A549 (cell line): ENCODE measurements at regions not wholly inside any gene's neighbourhood (a gene's known extent, or its start where the extent isn't known, plus 50 kb on each side); places are given as distances from the start of the nearest gene placed in this dataset.

Source experiments
- ATAC-seq, 2 experiments: fragments of 200-7000 bp in 1 of 2; fragments of >200 bp in 1 of 2; cut with Nextera tagmentation in 1 of 2; cut with Tn5 transposase in 1 of 2; 3 replicates each; pipeline versions ENCODE4 v1.8.0 to v1.9.1; 2018 to 2020; ENCODE audit warnings: mild to moderate bottlenecking in 1 of 2, moderate library complexity in 1 of 2
- CTCF ChIA-PET: fragments of 300-600 bp; sonication (Branson Sonifier 250); formaldehyde crosslinking; extraction: SDS; loops from one replicate; lab custom pipeline; 2021; ENCODE audit warnings: antibody characterized with exemption, inconsistent platforms; lab: Yijun Ruan, JAX
- POLR2A ChIA-PET: fragments of 350-600 bp; formaldehyde crosslinking; extraction: SDS; loops from one replicate; lab custom pipeline; 2021; ENCODE audit warnings: antibody characterized with exemption, inconsistent platforms; lab: Yijun Ruan, JAX
- DNase-seq, 2 experiments: peaks; one replicate each; pipeline versions ENCODE4 v3.0.0 to v3.0.0-alpha.2; 2011 to 2016; ENCODE audit warnings: low read depth in 1 of 2, low spot score in 1 of 2
- FAIRE-seq: peaks from 2 replicates; lab custom pipeline; 2011; peaks lifted over from hg19 to GRCh38; lab: Jason Lieb, UNC
- H3K27ac ChIP-seq, 2 experiments: fragments of >200 bp; sonication (Bioruptor Twin); formaldehyde crosslinking; 3 replicates each; pipeline ENCODE4 v1.5.1; 2016 to 2017
- H3K4me1 ChIP-seq: fragments of >200 bp; sonication (Bioruptor Twin); formaldehyde crosslinking; 3 replicates; pipeline ENCODE4 v1.6.1; 2016
- H3K4me2 ChIP-seq: fragments of >200 bp; sonication (Bioruptor Twin); formaldehyde crosslinking; 3 replicates; pipeline ENCODE4 v1.6.1; 2016
- H3K4me3 ChIP-seq: fragments of >200 bp; sonication (Bioruptor Twin); formaldehyde crosslinking; 3 replicates; pipeline ENCODE4 v1.5.1; 2016
- H3K9me3 ChIP-seq: fragments of >200 bp; sonication (Bioruptor Twin); formaldehyde crosslinking; 3 replicates; pipeline ENCODE4 v1.6.1; 2016
- ATOH8 ChIP-seq: fragments of 250-450 bp; sonication (Bioruptor Pico); IDR thresholded peaks from 2 replicates; pipeline ENCODE4 v1.5.0; 2020; ENCODE audit warnings: low read depth, mild to moderate bottlenecking, moderate library complexity
- BHLHE40 ChIP-seq: IDR thresholded peaks from 2 replicates; pipeline ENCODE4 v1.6.1; 2012; ENCODE audit warnings: low read depth, low read length, inconsistent platforms
- CBX8 ChIP-seq: fragments of 200-600 bp; sonication (generic); IDR thresholded peaks from 2 replicates; pipeline ENCODE4 v1.6.1; 2016
- CTCF ChIP-seq: fragments of >200 bp; sonication (Bioruptor Twin); formaldehyde crosslinking; IDR thresholded peaks from 3 replicates; pipeline ENCODE4 v1.5.1; 2016
- EP300 ChIP-seq, 2 experiments: fragments of >200 bp; sonication (Bioruptor Twin); formaldehyde crosslinking; IDR thresholded peaks; 2 replicates in 1 of 2; 3 replicates in 1 of 2; pipeline ENCODE4 v1.6.1; 2016 to 2017
- FOXS1 ChIP-seq: fragments of 250-450 bp; sonication (Bioruptor Pico); IDR thresholded peaks from 2 replicates; pipeline ENCODE4 v1.5.0; 2020; ENCODE audit warnings: mild to moderate bottlenecking, moderate library complexity
- MAZ ChIP-seq: fragments of 150-350 bp; IDR thresholded peaks from 2 replicates; pipeline ENCODE4 v1.6.1; 2014; ENCODE audit warnings: antibody characterized with exemption, low read depth, low read length, borderline replicate concordance
- MYC ChIP-seq: IDR thresholded peaks from 2 replicates; pipeline ENCODE4 v1.6.1; 2012; ENCODE audit warnings: mild to moderate bottlenecking, inconsistent platforms, low read length, improper control_type of control experiment, borderline replicate concordance
- POLR2AphosphoS2 ChIP-seq: conservative IDR thresholded peaks from 2 replicates; pipeline ENCODE4 v1.6.1; 2012; ENCODE audit warnings: low read length, improper control_type of control experiment, inconsistent platforms
- RCOR1 ChIP-seq: fragments of 150-350 bp; IDR thresholded peaks from 2 replicates; pipeline ENCODE4 v1.6.1; 2014; ENCODE audit warnings: antibody characterized with exemption, low read length, low read depth
- SMC3 ChIP-seq: fragments of >200 bp; sonication (Bioruptor Twin); formaldehyde crosslinking; IDR thresholded peaks from 3 replicates; pipeline ENCODE4 v1.6.1; 2018; ENCODE audit warnings: inconsistent platforms
- SREBF2 ChIP-seq: fragments of 450-650 bp; IDR thresholded peaks from 2 replicates; pipeline ENCODE4 v1.6.1; 2014; ENCODE audit warnings: mild to moderate bottlenecking, moderate library complexity
- TFCP2L1 ChIP-seq: fragments of 250-450 bp; sonication (Bioruptor Pico); IDR thresholded peaks from 2 replicates; pipeline ENCODE4 v1.5.0; 2021; ENCODE audit warnings: mild to moderate bottlenecking
- TP53 ChIP-seq: fragments of 250-450 bp; sonication (Bioruptor Pico); IDR thresholded peaks from 2 replicates; pipeline ENCODE4 v1.5.0; 2021; ENCODE audit warnings: mild to moderate bottlenecking, moderate library complexity
- USF2 ChIP-seq: fragments of 450-650 bp; IDR thresholded peaks from 2 replicates; pipeline ENCODE4 v1.6.1; 2014; ENCODE audit warnings: antibody characterized with exemption
- ZFP36 ChIP-seq: fragments of 450-650 bp; IDR thresholded peaks from 2 replicates; pipeline ENCODE4 v1.6.1; 2014; ENCODE audit warnings: borderline replicate concordance; ENCODE audit not compliant: partially characterized antibody
- ZSCAN20 ChIP-seq: fragments of 250-450 bp; sonication (Bioruptor Pico); IDR thresholded peaks from 2 replicates; pipeline ENCODE4 v1.8.0; 2022; ENCODE audit warnings: mild to moderate bottlenecking, moderate library complexity
- WGBS: methylation state at CpG from one replicate; pipeline ENCODE4 v1.1.6; 2017; ENCODE audit errors: missing lambda C conversion rate; 5-methylcytosine and 5-hydroxymethylcytosine counted together

- Histone ChIP-seq H3K4me1 (no peaks in the 10 kb centered on the region), H3K4me3 (no peak overlapping the region), H3K4me2 (no peak overlapping the region), H3K27ac (no peak overlapping the region), H3K9me3 (0 out of 3 replicates have a peak, but pooled peaks cover 3% of the 10 kb centered on the region)
- no peak for ATAC-seq
- no peak for DNase-seq
- ChIA-PET POLR2A (no interaction called here), CTCF (interaction anchor here (1.0 kb wide), 2 partner anchors 14 to 18 kb away, joined by 3 to 5 read pairs; no protein-coding TSS in a partner anchor)
- WGBS, result 25% methylated on average over 2 of the region's 2 CpGs
- TF ChIP-seq POLR2AphosphoS2 (no peak), SREBF2 (no peak), BHLHE40 (no peak), USF2 (no peak), MYC (no peak), TP53 (CRISPR knock-in tag) (no peak)
- no peak for FAIRE-seq
Observed at GRCh38 chr5:5905186-5905585, 473.2 kb downstream of the MED10 start.

GRCh38 chr5:5904113-5904512, 474.2 kb downstream of the MED10 start:
- Histone ChIP-seq H3K27ac (no peak overlapping the region), H3K9me3 (0 out of 3 replicates have a peak, but pooled peaks cover 3% of the 10 kb centered on the region), H3K4me3 (no peak overlapping the region), H3K4me1 (no peaks in the 10 kb centered on the region), H3K4me2 (no peak overlapping the region)
- ChIA-PET POLR2A (no interaction called here), CTCF (no interaction called here)
- WGBS, result 0% methylated on average over 3 of the region's 4 CpGs
- TF ChIP-seq TFCP2L1 (CRISPR knock-in tag) (no peak), CTCF (no peak), FOXS1 (CRISPR knock-in tag) (no peak), RCOR1 (no peak), ZSCAN20 (CRISPR knock-in tag) (no peak)
- FAIRE-seq, result no peak
- DNase-seq, result no peak
- ATAC-seq, result no peak

- ChIA-PET POLR2A (no interaction called here), CTCF (interaction anchor here (3.4 kb wide), 1 partner anchor 16 kb away, joined by 17 read pairs; no protein-coding TSS in a partner anchor)
- no peak overlapping the region for H3K27ac ChIP-seq
- no peak for DNase-seq
- H3K4me3 ChIP-seq, result no peak overlapping the region
- 47% methylated on average over 10 of the region's 10 CpGs for WGBS
- TF ChIP-seq ATOH8 (no peak), ZFP36 (no peak), MAZ (no peak), EP300 (IDR thresholded peaks at IDR 0.05) (no peak), SMC3 (no peak), CBX8 (no peak)
- no peak for FAIRE-seq
- ATAC-seq, result no peak
- no peak overlapping the region for H3K4me2 ChIP-seq
- no peaks in the 10 kb centered on the region for H3K4me1 ChIP-seq
- H3K9me3 ChIP-seq, result 0 out of 3 replicates have a peak, but pooled peaks cover 3% of the 10 kb centered on the region
Observed at GRCh38 chr5:5902678-5903646, 475.4 kb downstream of the MED10 start.
